Spleen (tissue), 7 donors: ENCODE measurements at regions not wholly inside any gene's neighbourhood (a gene's known extent, or its start where the extent isn't known, plus 50 kb on each side); places are given as distances from the start of the nearest gene placed in this dataset.

Experiments
- CTCF ChIP-seq, 11 experiments: fragments of 200-600 bp in 7 of 11; fragments of 450-650 bp in 4 of 11; sonication (generic) in 4 of 11; IDR thresholded peaks in 8 of 11; conservative IDR thresholded peaks in 3 of 11; 1 replicate in 7 of 11; 2 replicates in 4 of 11; pipeline versions ENCODE4 v1.4.0 to v1.8.0; 2016 to 2021; ENCODE audit warnings: antibody characterized with exemption in 11 of 11, inconsistent platforms in 4 of 11, mild to moderate bottlenecking in 1 of 11
- POLR2A ChIP-seq, 3 donors: fragments of 450-650 bp; IDR thresholded peaks; one replicate each; pipeline ENCODE4 v1.5.1; 2017; ENCODE audit warnings: antibody characterized with exemption in 3 of 3, mild to moderate bottlenecking in 1 of 3
- POLR2AphosphoS5 ChIP-seq, 3 donors: sonication (generic); formaldehyde crosslinking; IDR thresholded peaks; one replicate each; pipeline ENCODE4 v1.5.1; 2017; ENCODE audit warnings: antibody characterized with exemption in 3 of 3
- donor health status: DM: no; HTN: no; CAD: no; lungs with moderate emphysema.
- donor health status: DM: no; HTN: no; CAD: no.
- donor health status: DM: no; HTN: no; CAD: no.

- TF ChIP-seq CTCF (IDR thresholded peaks at IDR 0.05 in 8 of 11, conservative IDR thresholded peaks at IDR 0.05 in 3 of 11) (no peak), POLR2A (IDR thresholded peaks at IDR 0.05) (no peak), POLR2AphosphoS5 (IDR thresholded peaks at IDR 0.05) (no peak)
These were observed 302.1 kb upstream of the SYNCRIP start for GRCh38 chr6:85944776-85945175.
